IMR-90 (cell line): ENCODE measurements at regions not wholly inside any gene's neighbourhood (a gene's known extent, or its start where the extent isn't known, plus 50 kb on each side); places are given as distances from the start of the nearest gene placed in this dataset.

Experiments used
- ATAC-seq: fragments of 200-7000 bp; cut with Tn5 transposase; 2 replicates; pipeline ENCODE4 v1.9.1; 2020; ENCODE audit warnings: low read depth, mild to moderate bottlenecking, moderate library complexity
- BruUV-seq: library from RNA; stranded (reverse); fragments of 400-500 nt; replicated peaks from 2 replicates; lab custom pipeline; 2021; lab: Mats Ljungman, UMichigan
- CTCF ChIA-PET: fragments of 300-600 bp; formaldehyde crosslinking; extraction: SDS; loops from one replicate; lab custom pipeline; 2021; ENCODE audit warnings: antibody characterized with exemption; lab: Yijun Ruan, JAX
- POLR2A ChIA-PET: fragments of 300-600 bp; sonication (Branson Sonifier 250); formaldehyde crosslinking; loops from one replicate; lab custom pipeline; 2022; ENCODE audit warnings: antibody characterized with exemption; ENCODE audit not compliant: unreplicated experiment; lab: Charles Lee
- DNase-seq: peaks from one replicate; pipeline ENCODE4 v3.0.0; 2013
- H2AFZ ChIP-seq: replicated peaks from 2 replicates; pipeline ENCODE3; 2013; ENCODE audit warnings: low read length, mild to moderate bottlenecking; ENCODE audit not compliant: poor library complexity
- H2AK5ac ChIP-seq: 2 replicates; pipeline ENCODE4 v1.6.1; 2013; ENCODE audit warnings: low read depth, low read length, inconsistent platforms
- H2AK9ac ChIP-seq: replicated peaks from 2 replicates; pipeline ENCODE3; 2013; ENCODE audit warnings: mild to moderate bottlenecking, low read depth, low read length, moderate library complexity; ENCODE audit not compliant: poor library complexity
- H2BK120ac ChIP-seq: 2 replicates; pipeline ENCODE4 v1.6.1; 2013; ENCODE audit warnings: low read depth, low read length, inconsistent platforms
- H2BK15ac ChIP-seq: 3 replicates; pipeline ENCODE4 v1.6.1; 2013; ENCODE audit warnings: low read depth, low read length, inconsistent platforms
- H2BK20ac ChIP-seq: 2 replicates; pipeline ENCODE4 v1.6.1; 2013; ENCODE audit warnings: low read depth, mild to moderate bottlenecking, inconsistent platforms, low read length, moderate library complexity
- H2BK5ac ChIP-seq: 2 replicates; pipeline ENCODE4 v1.6.1; 2013; ENCODE audit warnings: mild to moderate bottlenecking, low read depth, low read length, inconsistent platforms; ENCODE audit not compliant: poor library complexity, severe bottlenecking
- H3K14ac ChIP-seq: replicated peaks from 2 replicates; pipeline ENCODE4 v1.6.1; 2013; ENCODE audit warnings: low read depth, low read length, inconsistent platforms
- H3K18ac ChIP-seq: 2 replicates; pipeline ENCODE4 v1.6.1; 2013; ENCODE audit warnings: low read depth, low read length, control low read depth
- H3K23ac ChIP-seq: 2 replicates; pipeline ENCODE4 v1.6.1; 2013; ENCODE audit warnings: low read depth, low read length, inconsistent platforms
- H3K27ac ChIP-seq: 2 replicates; pipeline ENCODE4 v1.5.1; 2013; ENCODE audit warnings: mild to moderate bottlenecking, control low read depth, low read length; ENCODE audit not compliant: insufficient read depth
- H3K27me3 ChIP-seq: 2 replicates; pipeline ENCODE4 v1.6.1; 2013; ENCODE audit warnings: low read length; ENCODE audit not compliant: control insufficient read depth, insufficient read depth
- H3K36me3 ChIP-seq: 2 replicates; pipeline ENCODE4 v1.6.1; 2013; ENCODE audit warnings: low read length, mixed read lengths; ENCODE audit not compliant: control insufficient read depth, insufficient read depth
- H3K4ac ChIP-seq: 2 replicates; pipeline ENCODE4 v1.6.1; 2013; ENCODE audit warnings: low read depth, low read length, inconsistent platforms
- H3K4me1 ChIP-seq: 2 replicates; pipeline ENCODE4 v1.6.1; 2013; ENCODE audit warnings: low read length, mixed read lengths; ENCODE audit not compliant: control insufficient read depth, insufficient read depth
- H3K4me2 ChIP-seq: 2 replicates; pipeline ENCODE4 v1.6.1; 2013; ENCODE audit warnings: low read depth, mild to moderate bottlenecking, control low read depth, low read length, moderate library complexity
- H3K4me3 ChIP-seq: 2 replicates; pipeline ENCODE4 v1.5.1; 2013; ENCODE audit warnings: low read depth, mild to moderate bottlenecking, control low read depth, low read length, moderate library complexity; ENCODE audit not compliant: insufficient read depth
- H3K56ac ChIP-seq: 2 replicates; pipeline ENCODE4 v1.6.1; 2013; ENCODE audit warnings: low read length, inconsistent platforms; ENCODE audit not compliant: insufficient read depth; ENCODE audit errors: extremely low read depth
- H3K79me1 ChIP-seq, 2 experiments: 2 replicates each; pipeline ENCODE4 v1.6.1; 2013; ENCODE audit warnings: low read length in 2 of 2, inconsistent platforms in 1 of 2, low read depth in 1 of 2
- H3K9ac ChIP-seq: 2 replicates; pipeline ENCODE4 v1.6.1; 2013; ENCODE audit warnings: low read depth, low read length, control low read depth
- H3K9me1 ChIP-seq: 2 replicates; pipeline ENCODE4 v1.6.1; 2013; ENCODE audit warnings: low read length, inconsistent platforms; ENCODE audit not compliant: insufficient read depth
- H3K9me3 ChIP-seq: 2 replicates; pipeline ENCODE4 v1.6.1; 2013; ENCODE audit warnings: low read length; ENCODE audit not compliant: control insufficient read depth, insufficient read depth
- H4K20me1 ChIP-seq: 2 replicates; pipeline ENCODE4 v1.6.1; 2013; ENCODE audit warnings: low read length, inconsistent platforms; ENCODE audit not compliant: insufficient read depth
- H4K5ac ChIP-seq: 2 replicates; pipeline ENCODE4 v1.6.1; 2013; ENCODE audit warnings: mild to moderate bottlenecking, low read depth, low read length, control low read depth
- H4K8ac ChIP-seq, 2 experiments: 2 replicates each; pipeline ENCODE4 v1.6.1; 2013; ENCODE audit warnings: low read depth in 2 of 2, low read length in 2 of 2, control low read depth in 1 of 2, inconsistent platforms in 1 of 2
- H4K91ac ChIP-seq: 2 replicates; pipeline ENCODE4 v1.6.1; 2013; ENCODE audit warnings: low read depth, low read length, inconsistent platforms; ENCODE audit not compliant: insufficient read depth
- BHLHE40 ChIP-seq: fragments of 150-350 bp; IDR thresholded peaks from 2 replicates; pipeline ENCODE4 v1.6.1; 2016; ENCODE audit warnings: mild to moderate bottlenecking, low read depth, low read length
- CEBPB ChIP-seq: IDR thresholded peaks from 2 replicates; pipeline ENCODE4 v1.6.1; 2012; ENCODE audit warnings: low read depth, low read length, improper control_type of control experiment
- CHD1 ChIP-seq: IDR thresholded peaks from 2 replicates; pipeline ENCODE4 v1.6.1; 2012; ENCODE audit warnings: low read depth, low read length, improper control_type of control experiment
- ELK1 ChIP-seq: fragments of 150-350 bp; IDR thresholded peaks from 2 replicates; pipeline ENCODE4 v1.6.1; 2016; ENCODE audit warnings: low read depth, mild to moderate bottlenecking, low read length, moderate library complexity, borderline replicate concordance
- FOS ChIP-seq: fragments of 150-350 bp; IDR thresholded peaks from 2 replicates; pipeline ENCODE4 v1.6.1; 2016; ENCODE audit warnings: low read depth, low read length
- MAFK ChIP-seq: IDR thresholded peaks from 2 replicates; pipeline ENCODE4 v1.6.1; 2012; ENCODE audit warnings: low read depth, low read length, improper control_type of control experiment
- MAZ ChIP-seq: IDR thresholded peaks from 2 replicates; pipeline ENCODE4 v1.6.1; 2012; ENCODE audit warnings: low read depth, mild to moderate bottlenecking, low read length, improper control_type of control experiment, moderate library complexity, borderline replicate concordance
- MXI1 ChIP-seq: IDR thresholded peaks from 2 replicates; pipeline ENCODE4 v1.6.1; 2012; ENCODE audit warnings: low read depth, mild to moderate bottlenecking, low read length, moderate library complexity, borderline replicate concordance
- NFE2L2 ChIP-seq: fragments of 150-350 bp; IDR thresholded peaks from 2 replicates; pipeline ENCODE4 v1.6.1; 2016; ENCODE audit warnings: low read depth, mild to moderate bottlenecking, low read length
- POLR2A ChIP-seq: IDR thresholded peaks from 2 replicates; pipeline ENCODE4 v1.6.1; 2012; ENCODE audit warnings: mild to moderate bottlenecking, low read depth, low read length
- RAD21 ChIP-seq: IDR thresholded peaks from 2 replicates; pipeline ENCODE4 v1.6.1; 2012; ENCODE audit warnings: low read length, improper control_type of control experiment
- RCOR1 ChIP-seq: IDR thresholded peaks from 2 replicates; pipeline ENCODE4 v1.6.1; 2012; ENCODE audit warnings: mild to moderate bottlenecking, low read length, improper control_type of control experiment; ENCODE audit not compliant: insufficient replicate concordance
- RFX5 ChIP-seq: IDR thresholded peaks from 2 replicates; pipeline ENCODE4 v1.8.0; 2012; ENCODE audit warnings: low read depth, mild to moderate bottlenecking, low read length, moderate library complexity
- SMC3 ChIP-seq: fragments of 150-350 bp; IDR thresholded peaks from 2 replicates; pipeline ENCODE4 v1.6.1; 2016; ENCODE audit warnings: low read depth, mild to moderate bottlenecking, antibody characterized with exemption, low read length, moderate library complexity
- USF2 ChIP-seq: fragments of 150-350 bp; IDR thresholded peaks from 2 replicates; pipeline ENCODE4 v1.6.1; 2017; ENCODE audit warnings: mild to moderate bottlenecking, antibody characterized with exemption, low read length, low read depth
- WGBS, 2 experiments: methylation state at CpG; one replicate each; pipeline versions ENCODE4 v1.1.5 to v1.1.7; 2013; ENCODE audit warnings: missing lambda C conversion rate in 2 of 2; ENCODE audit not compliant: insufficient read length in 1 of 2; ENCODE audit errors: extremely low coverage in 2 of 2; 5-methylcytosine and 5-hydroxymethylcytosine counted together
- dilution Hi-C: fragments of 300-500 bp; cut with HindIII; formaldehyde crosslinking; loops from one replicate; pipeline ENCODE4 v1.14.3; 2018; ENCODE audit warnings: low sequenced_read_pairs; ENCODE audit not compliant: unreplicated experiment
- in situ Hi-C: fragments of 300-500 bp; cut with MboI; formaldehyde crosslinking; loops from 3 replicates; pipeline ENCODE4 v1.14.3; 2019; ENCODE audit warnings: low sequenced_read_pairs, inconsistent platforms, mixed read lengths
- intact Hi-C: fragments of 100-400 bp; cut with micrococcal nuclease; formaldehyde crosslinking; loops from 2 replicates; pipeline ENCODE4 v1.10.0; 2022
- TF ChIP-seq, protein P1 (sequence below): conservative IDR thresholded peaks from 2 replicates; pipeline ENCODE4 v1.5.1; 2012; ENCODE audit warnings: mild to moderate bottlenecking, low read depth, low read length, improper control_type of control experiment

- no peak overlapping the region for H3K4me2 ChIP-seq
- no TSS peak for BruUV-seq
- ChIA-PET POLR2A (no interaction called here), CTCF (no interaction called here)
- TF ChIP-seq CHD1 (no peak), ELK1 (no peak), SMC3 (no peak), BHLHE40 (no peak), RCOR1 (no peak), FOS (no peak), CEBPB (no peak), RFX5 (no peak), NFE2L2 (no peak), MXI1 (no peak), POLR2A (no peak), USF2 (no peak), MAZ (no peak), RAD21 (no peak), MAFK (no peak)
- TF ChIP-seq, protein P1, sequence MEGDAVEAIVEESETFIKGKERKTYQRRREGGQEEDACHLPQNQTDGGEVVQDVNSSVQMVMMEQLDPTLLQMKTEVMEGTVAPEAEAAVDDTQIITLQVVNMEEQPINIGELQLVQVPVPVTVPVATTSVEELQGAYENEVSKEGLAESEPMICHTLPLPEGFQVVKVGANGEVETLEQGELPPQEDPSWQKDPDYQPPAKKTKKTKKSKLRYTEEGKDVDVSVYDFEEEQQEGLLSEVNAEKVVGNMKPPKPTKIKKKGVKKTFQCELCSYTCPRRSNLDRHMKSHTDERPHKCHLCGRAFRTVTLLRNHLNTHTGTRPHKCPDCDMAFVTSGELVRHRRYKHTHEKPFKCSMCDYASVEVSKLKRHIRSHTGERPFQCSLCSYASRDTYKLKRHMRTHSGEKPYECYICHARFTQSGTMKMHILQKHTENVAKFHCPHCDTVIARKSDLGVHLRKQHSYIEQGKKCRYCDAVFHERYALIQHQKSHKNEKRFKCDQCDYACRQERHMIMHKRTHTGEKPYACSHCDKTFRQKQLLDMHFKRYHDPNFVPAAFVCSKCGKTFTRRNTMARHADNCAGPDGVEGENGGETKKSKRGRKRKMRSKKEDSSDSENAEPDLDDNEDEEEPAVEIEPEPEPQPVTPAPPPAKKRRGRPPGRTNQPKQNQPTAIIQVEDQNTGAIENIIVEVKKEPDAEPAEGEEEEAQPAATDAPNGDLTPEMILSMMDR, result no peak
- no CpG with 5 or more reads among the region's 3 CpGs for WGBS, 2 experiments
- H3K23ac ChIP-seq, result no peak overlapping the region
- no peak overlapping the region for H3K56ac ChIP-seq
- no peaks in the 10 kb centered on the region for H3K36me3 ChIP-seq
- H2AK9ac ChIP-seq, result no peak overlapping the region
- H2AK5ac ChIP-seq, result no peak overlapping the region
- H3K9me1 ChIP-seq, result peaks cover 5% of the 10 kb centered on the region
- ATAC-seq, result no peak
- no peak overlapping the region for H2AFZ ChIP-seq
- H3K27me3 ChIP-seq, result peaks cover 3% of the 10 kb centered on the region
- peaks cover 1% of the 10 kb centered on the region; the same call in 1 of the 2 replicates for H3K9me3 ChIP-seq
- no peak overlapping the region for H2BK15ac ChIP-seq
- dilution Hi-C loops, result no loop called here
- intact Hi-C loops, result no loop called here
- no peak overlapping the region for H4K8ac ChIP-seq
- H3K14ac ChIP-seq, result no peak overlapping the region
- H3K4me1 ChIP-seq, result peaks cover 1% of the 10 kb centered on the region; the same call in 1 of the 2 replicates
- in situ Hi-C loops, result no loop called here
- H3K18ac ChIP-seq, result no peak overlapping the region
- H2BK5ac ChIP-seq, result no peak overlapping the region
- no peak overlapping the region for H2BK20ac ChIP-seq
- no peak overlapping the region for H4K5ac ChIP-seq
- no peak for DNase-seq
- no peak overlapping the region for H3K4me3 ChIP-seq
- no peak overlapping the region for H3K4ac ChIP-seq
- H3K79me1 ChIP-seq, result no peaks in the 10 kb centered on the region
- no peak overlapping the region for H2BK120ac ChIP-seq
- no peak overlapping the region for H3K27ac ChIP-seq
- no peaks in the 10 kb centered on the region for H4K20me1 ChIP-seq
- no peak overlapping the region for H3K9ac ChIP-seq
- H4K91ac ChIP-seq, result no peak overlapping the region
Observed at GRCh38 chr9:89249001-89249400, 62.0 kb upstream of the CKS2 start.
